Psoas muscle (tissue), 7 donors: ENCODE measurements at regions not wholly inside any gene's neighbourhood (a gene's known extent, or its start where the extent isn't known, plus 50 kb on each side); places are given as distances from the start of the nearest gene placed in this dataset.

Experiments
- ATAC-seq, 4 donors: fragments of 200-7000 bp; cut with Tn5 transposase; one replicate each; pipeline ENCODE4 v1.9.1; 2020; ENCODE audit warnings: moderate library complexity in 3 of 4, mild to moderate bottlenecking in 2 of 4
- DNase-seq, 2 donors: peaks; one replicate each; pipeline ENCODE4 v3.0.0-alpha.2; 2020
- H3K27ac ChIP-seq: fragments of 200-600 bp; one replicate; pipeline ENCODE4 v1.8.0; 2022
- H3K27me3 ChIP-seq, 3 donors: fragments of 200-600 bp in 1 of 3; one replicate each; pipeline versions ENCODE4 v1.6.1 to v1.8.0; 2013 to 2022; ENCODE audit warnings: low read length in 2 of 3, mild to moderate bottlenecking in 2 of 3, moderate library complexity in 1 of 3; ENCODE audit not compliant: insufficient read depth in 3 of 3
- H3K36me3 ChIP-seq, 2 donors: fragments of 200-600 bp in 1 of 2; one replicate each; pipeline versions ENCODE4 v1.6.1 to v1.8.0; 2013 to 2022; ENCODE audit warnings: low read depth in 1 of 2, mild to moderate bottlenecking in 1 of 2, moderate library complexity in 1 of 2; ENCODE audit not compliant: insufficient read depth in 1 of 2
- H3K4me1 ChIP-seq: fragments of 200-600 bp; one replicate; pipeline ENCODE4 v1.8.0; 2022
- H3K4me3 ChIP-seq: fragments of 200-600 bp; one replicate; pipeline ENCODE4 v1.8.0; 2022; ENCODE audit warnings: mild to moderate bottlenecking
- H3K9me3 ChIP-seq: fragments of 200-600 bp; one replicate; pipeline ENCODE4 v1.8.0; 2022
- WGBS, 3 donors: extraction: QIAGEN DNeasy Blood & Tissue Kit; methylation state at CpG; one replicate each; pipeline versions ENCODE4 v1.1.6 to v1.1.7; 2013; 5-methylcytosine and 5-hydroxymethylcytosine counted together
- intact Hi-C, 2 donors: fragments of 100-400 bp; cut with DNase I; formaldehyde crosslinking; loops; one replicate each; pipeline versions ENCODE4 v1.11.0 to v1.14.2; 2022
- TF ChIP-seq, protein P1 (sequence below): fragments of 200-600 bp; IDR thresholded peaks from one replicate; pipeline ENCODE4 v1.8.0; 2022; ENCODE audit warnings: antibody characterized with exemption
- donor health status: healthy with polysubstance abuse.
- donor health status: DM: no; HTN: no; CAD: no; lungs with moderate emphysema.
- donor health status: Bipolar disorder and iron deficiency.
- donor health status: healthy.
- donor health status: DM: yes; HTN: yes; CAD: no.
- donor health status: DM: no; HTN: no; CAD: no.
- donor health status: DM: yes; HTN: yes; CAD: no.

DNA sequence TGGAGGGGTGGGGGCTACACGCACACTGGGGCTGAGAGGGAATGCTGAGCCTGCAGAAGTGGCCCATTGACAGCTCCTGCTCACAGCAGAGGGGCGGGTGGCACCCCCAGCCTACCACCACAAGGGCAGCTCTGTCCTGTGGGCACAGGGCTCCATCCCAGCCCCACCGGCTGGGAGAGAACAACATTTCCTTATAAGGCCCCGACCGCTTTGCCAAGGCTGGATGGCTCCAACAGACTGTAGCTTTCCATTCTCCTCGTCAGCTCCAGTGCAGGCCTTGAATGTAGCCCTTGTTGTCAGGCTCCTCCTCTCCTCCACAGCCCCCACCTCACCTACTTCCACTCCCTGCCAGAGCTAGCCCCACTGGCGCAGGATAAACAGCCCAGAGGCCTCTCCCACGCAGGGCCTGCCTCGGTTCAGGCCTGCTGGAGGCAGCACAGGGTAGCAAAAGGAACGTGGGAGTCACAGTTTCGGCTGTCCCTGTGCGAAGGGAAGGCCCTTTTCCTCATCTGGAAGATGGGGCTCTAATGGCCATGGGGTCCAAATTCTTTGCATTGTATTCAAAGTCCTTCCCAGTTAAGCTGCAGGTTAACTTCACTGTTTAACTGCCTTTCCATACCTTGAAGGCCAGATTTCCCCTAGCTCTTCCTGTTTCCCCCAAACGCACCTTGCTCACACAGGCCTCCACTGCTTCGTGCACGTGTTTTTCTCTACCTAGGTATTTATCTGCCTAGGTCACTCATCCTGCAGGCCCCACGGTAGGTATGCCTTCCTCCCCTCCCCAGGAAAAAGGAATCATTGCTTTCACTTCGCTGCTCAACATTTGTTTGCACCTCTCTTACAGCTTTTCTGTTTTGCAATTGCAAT is 101.6 kb upstream of the LPP start:
- no peak overlapping the region for H3K4me3 ChIP-seq
- 46 to 55% (median 48%) methylated on average over 17 of the region's 17 CpGs for WGBS, 3 donors
- ATAC-seq: peak; percentile 80 to 91 (median 86)
- no peaks in the 10 kb centered on the region for H3K36me3 ChIP-seq
- TF ChIP-seq, protein P1, sequence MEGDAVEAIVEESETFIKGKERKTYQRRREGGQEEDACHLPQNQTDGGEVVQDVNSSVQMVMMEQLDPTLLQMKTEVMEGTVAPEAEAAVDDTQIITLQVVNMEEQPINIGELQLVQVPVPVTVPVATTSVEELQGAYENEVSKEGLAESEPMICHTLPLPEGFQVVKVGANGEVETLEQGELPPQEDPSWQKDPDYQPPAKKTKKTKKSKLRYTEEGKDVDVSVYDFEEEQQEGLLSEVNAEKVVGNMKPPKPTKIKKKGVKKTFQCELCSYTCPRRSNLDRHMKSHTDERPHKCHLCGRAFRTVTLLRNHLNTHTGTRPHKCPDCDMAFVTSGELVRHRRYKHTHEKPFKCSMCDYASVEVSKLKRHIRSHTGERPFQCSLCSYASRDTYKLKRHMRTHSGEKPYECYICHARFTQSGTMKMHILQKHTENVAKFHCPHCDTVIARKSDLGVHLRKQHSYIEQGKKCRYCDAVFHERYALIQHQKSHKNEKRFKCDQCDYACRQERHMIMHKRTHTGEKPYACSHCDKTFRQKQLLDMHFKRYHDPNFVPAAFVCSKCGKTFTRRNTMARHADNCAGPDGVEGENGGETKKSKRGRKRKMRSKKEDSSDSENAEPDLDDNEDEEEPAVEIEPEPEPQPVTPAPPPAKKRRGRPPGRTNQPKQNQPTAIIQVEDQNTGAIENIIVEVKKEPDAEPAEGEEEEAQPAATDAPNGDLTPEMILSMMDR: no peak
- intact Hi-C loops: loop anchor here in 1 of 2 donors (5.0 kb wide), 1 partner anchor 310 kb away; no protein-coding TSS in a partner anchor
- peak; percentile 78 to 91 for DNase-seq
- peaks cover 19% of the 10 kb centered on the region for H3K4me1 ChIP-seq
- no peaks in the 10 kb centered on the region for H3K9me3 ChIP-seq
- no peaks in the 10 kb centered on the region for H3K27me3 ChIP-seq
- peak overlapping the region; percentile 65 for H3K27ac ChIP-seq

GRCh38 chr3:188053036-188053340 is 101.0 kb upstream of the LPP start:
- DNase-seq: no peak
- Histone ChIP-seq H3K4me3 (no peak overlapping the region), H3K4me1 (peaks cover 19% of the 10 kb centered on the region), H3K27ac (peak overlapping the region; percentile 65), H3K9me3 (no peaks in the 10 kb centered on the region), H3K27me3 (no peaks in the 10 kb centered on the region), H3K36me3 (no peaks in the 10 kb centered on the region)
- TF ChIP-seq, protein P1: no peak
- intact Hi-C loops: loop anchor here in 1 of 2 donors (5.0 kb wide), 1 partner anchor 311 kb away; no protein-coding TSS in a partner anchor
- WGBS, 3 donors: 93 to 97% (median 95%) methylated on average over 1 of the region's 1 CpG
- no peak for ATAC-seq

- intact Hi-C loops: loop anchor here in 1 of 2 donors (5.0 kb wide), 1 partner anchor 312 kb away; no protein-coding TSS in a partner anchor
- H3K4me3 ChIP-seq: peak overlapping the region; percentile 19
- no peaks in the 10 kb centered on the region for H3K27me3 ChIP-seq
- peak; percentile 40 to 61 (median 53) for ATAC-seq
- H3K27ac ChIP-seq: peak overlapping the region; percentile 65
- H3K36me3 ChIP-seq: no peaks in the 10 kb centered on the region
- no peak for DNase-seq
- TF ChIP-seq, protein P1: no peak
- 40 to 70% (median 43%) methylated on average over 10 of the region's 10 CpGs for WGBS, 3 donors
- peaks cover 19% of the 10 kb centered on the region for H3K4me1 ChIP-seq
- no peaks in the 10 kb centered on the region for H3K9me3 ChIP-seq
Measured at GRCh38 chr3:188053710-188054380, 100.1 kb upstream of the LPP start.

GRCh38 chr3:188054541-188054940 is 99.4 kb upstream of the LPP start:
- TF ChIP-seq, protein P1: no peak
- WGBS, 3 donors: 63 to 75% (median 69%) methylated on average over 4 of the region's 4 CpGs
- ATAC-seq (no peak), DNase-seq (no peak)
- Histone ChIP-seq H3K27ac (peak overlapping the region; percentile 65), H3K9me3 (no peaks in the 10 kb centered on the region), H3K27me3 (no peaks in the 10 kb centered on the region), H3K4me3 (peak overlapping the region; percentile 19), H3K4me1 (peaks cover 19% of the 10 kb centered on the region), H3K36me3 (no peaks in the 10 kb centered on the region)
- intact Hi-C loops: loop anchor here in 1 of 2 donors (5.0 kb wide), 1 partner anchor 312 kb away; no protein-coding TSS in a partner anchor
